Putamen (tissue), 1 donor: ENCODE measurements at regions not wholly inside any gene's neighbourhood (a gene's known extent, or its start where the extent isn't known, plus 50 kb on each side); places are given as distances from the start of the nearest gene placed in this dataset.

Experiments
- DNase-seq: peaks from one replicate; pipeline ENCODE4 v3.0.0-alpha.2; 2016; ENCODE audit warnings: low spot score

DNA sequence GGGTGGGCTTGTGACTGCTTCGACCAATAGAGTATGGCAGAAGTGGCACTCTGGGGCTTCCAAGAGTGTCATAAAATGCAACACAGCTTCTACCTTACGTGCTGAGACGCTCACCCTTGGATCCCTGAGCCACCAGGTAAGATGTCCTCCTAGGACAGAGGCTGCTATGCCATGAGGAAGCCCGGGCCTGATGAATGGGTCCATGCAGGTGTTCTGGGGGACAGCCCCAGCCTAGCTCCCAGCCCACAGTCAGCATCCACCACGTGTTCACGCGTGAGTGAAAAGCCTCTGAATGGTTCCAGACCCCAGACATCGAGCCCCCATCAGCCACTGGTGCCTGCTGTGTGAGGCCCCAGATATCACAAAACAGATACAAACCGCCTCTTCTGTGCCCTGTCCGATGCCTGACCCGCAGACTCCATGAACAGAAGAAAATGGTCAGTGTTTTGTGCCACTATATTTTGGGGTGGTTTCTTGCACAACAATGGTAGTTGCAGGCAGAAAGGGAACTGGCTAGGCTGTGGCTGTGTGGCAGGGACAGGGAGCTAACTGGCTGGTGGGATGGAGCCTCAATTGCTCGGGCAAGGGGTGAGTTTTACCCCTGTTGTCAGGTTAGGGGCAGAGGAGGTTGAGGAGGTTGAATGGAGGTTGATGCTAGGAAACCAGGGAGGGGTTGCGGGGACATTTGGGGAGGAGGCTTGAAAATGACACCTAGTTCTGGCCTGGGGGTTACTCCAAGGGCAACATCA is 92.2 kb downstream of the LINGO1 start:
- no peak for DNase-seq

DNA sequence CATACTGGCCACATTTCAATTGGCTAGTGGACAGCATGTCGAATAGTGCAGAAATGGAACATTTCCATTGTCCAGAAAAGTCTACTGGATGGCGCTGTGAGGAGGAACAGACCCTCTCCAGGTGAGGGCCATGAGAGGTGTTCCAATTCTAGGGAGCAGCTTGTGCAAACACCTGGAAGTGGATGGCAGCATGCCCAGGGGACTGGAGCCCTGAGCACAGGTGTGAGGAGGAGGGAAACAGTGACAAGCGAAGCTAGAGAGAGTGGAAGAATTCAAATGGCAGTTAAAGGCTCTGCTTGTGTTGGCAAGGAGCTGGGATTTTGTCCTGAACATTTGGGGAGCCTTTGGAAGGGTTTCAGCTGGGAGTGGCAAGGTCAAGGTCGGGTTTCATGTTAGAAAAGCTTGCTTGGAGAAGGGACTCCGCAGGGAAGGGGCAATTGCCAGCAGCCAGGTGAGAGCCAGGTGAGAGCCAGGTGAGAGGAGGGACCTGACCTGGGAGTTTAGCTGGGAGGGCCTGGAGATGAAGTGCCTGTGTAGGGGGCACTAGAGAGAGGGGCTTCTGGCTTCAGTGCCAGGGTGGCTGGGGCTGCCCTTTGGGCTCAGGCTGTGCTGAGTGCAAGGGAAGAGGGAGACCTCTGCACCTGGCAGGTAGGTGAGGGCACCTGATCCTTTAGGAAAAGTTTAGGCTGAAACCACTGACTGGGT is 93.8 kb downstream of the LINGO1 start:
- DNase-seq, result no peak

DNA sequence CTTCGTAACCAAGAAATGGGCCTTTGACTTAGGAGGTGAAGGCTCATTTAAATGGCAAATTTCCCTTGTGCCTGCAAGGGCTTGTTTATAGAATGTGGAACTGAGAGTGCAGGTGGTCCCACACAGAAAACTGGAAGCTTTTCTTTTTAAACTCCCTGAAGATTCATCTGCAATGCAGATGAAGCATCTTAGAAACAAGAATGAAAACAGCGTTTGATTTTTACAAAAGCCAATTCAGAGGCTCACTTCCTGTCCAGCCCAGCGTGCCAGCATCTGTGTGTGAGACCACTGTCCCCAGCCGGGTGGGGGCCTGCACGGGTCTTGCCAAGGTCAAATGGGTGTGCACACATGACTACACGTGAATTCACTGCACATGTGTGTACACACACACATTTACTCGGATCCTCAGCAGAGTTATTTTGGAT is 94.7 kb downstream of the LINGO1 start:
- DNase-seq, result peak; percentile 70

GRCh38 chr15:77537006-77537405 is 95.7 kb downstream of the LINGO1 start:
- DNase-seq, result no peak

GRCh38 chr15:77535845-77536244 is 96.9 kb downstream of the LINGO1 start:
- no peak for DNase-seq
